ENCODE measurements at regions not wholly inside any gene's neighbourhood (a gene's known extent, or its start where the extent isn't known, plus 50 kb on each side); places are given as distances from the start of the nearest gene placed in this dataset.

DNA sequence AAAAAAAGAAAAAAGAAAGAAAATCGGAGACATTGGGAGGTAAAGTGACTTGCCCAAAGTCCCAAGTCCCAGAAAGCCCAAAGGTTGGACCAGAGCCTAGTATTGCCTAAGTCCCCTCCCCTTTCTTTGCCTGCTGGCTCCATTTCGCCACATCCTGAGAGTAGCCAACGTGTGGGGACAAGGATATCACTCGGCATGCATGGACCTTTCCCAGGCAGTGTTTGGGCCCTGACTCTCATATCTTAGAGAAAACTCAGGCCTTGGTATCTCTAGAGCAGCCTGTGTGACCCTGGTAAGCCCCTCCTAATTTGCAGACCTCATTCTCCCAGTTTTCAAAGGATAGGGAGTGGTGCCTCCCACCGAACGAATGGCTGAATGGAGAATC, 294.2 kb upstream of the ZMIZ1 start:
- no peak for DNase-seq (ENCODE audit: low read depth in 2 of 2, low spot score in 1 of 2)

DNA sequence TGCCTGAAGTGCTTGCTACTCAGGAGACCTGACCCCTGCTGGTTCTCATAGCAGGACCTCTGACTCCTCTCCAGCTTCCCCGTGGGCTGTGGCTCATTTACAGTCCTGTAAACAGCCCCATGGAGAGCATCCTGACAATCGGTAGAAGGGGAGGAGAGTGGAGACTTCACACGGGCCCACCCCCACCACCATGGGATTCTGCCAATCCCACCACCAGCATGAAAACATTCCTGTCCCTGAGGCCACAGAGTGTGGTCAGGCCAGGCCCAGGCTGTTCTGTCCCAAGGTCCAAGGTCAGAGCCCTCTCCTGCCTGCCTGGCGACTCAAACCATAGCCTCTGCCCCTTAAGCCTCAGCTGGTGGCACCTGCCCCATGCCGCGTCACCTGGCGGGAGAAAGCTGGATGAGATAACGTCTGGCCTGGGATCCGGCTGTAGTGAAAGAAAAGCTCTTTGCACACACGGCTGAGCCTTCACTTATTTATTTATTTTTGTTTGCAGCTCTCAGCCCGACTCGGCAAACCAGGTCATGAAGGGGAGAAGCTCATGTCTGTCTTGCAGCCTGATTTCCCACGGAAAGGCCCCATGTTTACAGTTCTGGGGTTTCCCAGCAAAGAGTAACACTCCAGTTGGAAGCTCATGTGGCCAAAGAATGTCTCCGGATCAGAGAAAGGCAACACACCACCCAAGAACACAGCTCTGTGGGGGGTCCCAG, 293.6 kb upstream of the ZMIZ1 start:
- DNase-seq (ENCODE audit: low read depth in 2 of 2, low spot score in 1 of 2): no peak

DNA sequence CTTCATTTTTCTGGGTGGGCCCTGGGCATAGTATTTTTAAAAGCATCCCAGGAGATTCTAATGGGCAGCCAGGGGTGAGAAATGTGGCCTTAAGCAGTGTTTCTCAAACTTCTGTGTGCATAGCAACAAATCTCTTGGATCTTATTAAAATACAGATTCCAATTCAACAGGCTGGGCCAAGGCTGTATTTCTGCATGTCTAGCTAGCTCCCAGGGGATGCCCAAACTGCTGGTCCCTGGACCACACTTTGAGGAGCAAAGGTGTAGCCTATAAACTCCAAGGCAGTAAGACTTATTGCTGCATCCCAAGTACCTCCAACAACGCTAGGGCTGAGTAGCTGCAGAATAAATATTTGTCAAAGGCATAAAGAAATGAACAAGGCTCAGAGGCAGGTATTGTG, 292.9 kb upstream of the ZMIZ1 start:
- no peak for DNase-seq (ENCODE audit: low read depth in 2 of 2, low spot score in 1 of 2)

DNA sequence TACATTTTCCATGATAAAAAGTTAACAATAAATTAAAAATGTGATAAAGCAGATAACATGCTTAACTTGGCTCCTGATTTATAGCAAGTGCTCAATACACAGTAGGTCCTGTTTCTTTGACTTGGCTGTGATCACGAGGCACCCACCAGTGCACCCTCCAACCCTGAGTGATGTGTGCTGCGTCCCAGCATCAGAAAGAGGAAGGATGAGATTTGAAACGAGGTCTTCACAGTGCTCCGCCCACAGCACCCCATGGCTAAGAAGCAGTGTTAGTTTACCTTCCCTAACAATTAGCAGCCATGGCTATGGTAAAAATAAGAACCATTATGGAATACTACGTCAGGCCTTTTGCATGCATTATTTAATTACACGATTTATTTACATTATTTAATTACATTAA, 292.0 kb upstream of the ZMIZ1 start:
- no peak for DNase-seq (ENCODE audit: low read depth in 2 of 2, low spot score in 1 of 2)

DNA sequence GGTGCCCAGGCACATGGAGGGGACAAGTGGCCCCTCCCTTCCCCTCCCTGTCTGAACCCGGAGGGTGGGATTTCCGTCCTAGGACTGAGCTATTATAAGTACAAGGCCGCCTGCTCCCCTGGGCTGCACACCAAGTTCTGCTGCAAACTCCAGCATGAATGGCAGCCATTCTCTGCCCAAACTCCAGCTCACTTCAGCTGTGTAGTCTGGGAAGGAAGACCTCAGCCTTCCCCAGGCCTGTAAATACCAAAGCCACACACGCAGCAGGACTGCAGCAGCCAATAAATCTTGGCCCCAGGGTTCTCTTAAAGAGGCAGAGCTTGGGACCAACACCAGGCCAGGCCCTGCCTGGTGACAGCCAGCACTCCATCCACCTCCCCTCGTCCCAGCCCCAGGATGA, 291.3 kb upstream of the ZMIZ1 start:
- DNase-seq (ENCODE audit: low read depth in 2 of 2, low spot score in 1 of 2): no peak

DNA sequence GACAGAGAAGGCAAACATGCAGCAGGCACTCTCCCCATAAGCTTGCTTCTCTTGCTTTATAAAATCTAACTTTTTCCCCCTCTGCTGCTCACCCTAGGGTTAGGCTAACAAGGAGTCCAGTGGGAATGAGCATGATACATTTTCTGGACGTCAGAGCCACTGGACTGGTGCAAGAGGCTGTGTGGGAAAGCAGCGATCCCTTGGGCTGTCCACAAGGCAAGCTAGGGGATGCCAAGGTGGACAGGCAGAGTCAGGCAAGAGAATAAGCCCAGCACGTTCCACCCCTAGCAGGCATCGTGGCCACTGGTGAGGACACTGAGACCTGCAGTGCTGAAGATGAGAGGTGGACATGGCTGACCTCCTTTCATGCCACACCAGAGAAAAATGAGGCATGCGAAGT, 290.9 kb upstream of the ZMIZ1 start:
- DNase-seq (ENCODE audit: low read depth in 2 of 2, low spot score in 1 of 2): no peak

DNA sequence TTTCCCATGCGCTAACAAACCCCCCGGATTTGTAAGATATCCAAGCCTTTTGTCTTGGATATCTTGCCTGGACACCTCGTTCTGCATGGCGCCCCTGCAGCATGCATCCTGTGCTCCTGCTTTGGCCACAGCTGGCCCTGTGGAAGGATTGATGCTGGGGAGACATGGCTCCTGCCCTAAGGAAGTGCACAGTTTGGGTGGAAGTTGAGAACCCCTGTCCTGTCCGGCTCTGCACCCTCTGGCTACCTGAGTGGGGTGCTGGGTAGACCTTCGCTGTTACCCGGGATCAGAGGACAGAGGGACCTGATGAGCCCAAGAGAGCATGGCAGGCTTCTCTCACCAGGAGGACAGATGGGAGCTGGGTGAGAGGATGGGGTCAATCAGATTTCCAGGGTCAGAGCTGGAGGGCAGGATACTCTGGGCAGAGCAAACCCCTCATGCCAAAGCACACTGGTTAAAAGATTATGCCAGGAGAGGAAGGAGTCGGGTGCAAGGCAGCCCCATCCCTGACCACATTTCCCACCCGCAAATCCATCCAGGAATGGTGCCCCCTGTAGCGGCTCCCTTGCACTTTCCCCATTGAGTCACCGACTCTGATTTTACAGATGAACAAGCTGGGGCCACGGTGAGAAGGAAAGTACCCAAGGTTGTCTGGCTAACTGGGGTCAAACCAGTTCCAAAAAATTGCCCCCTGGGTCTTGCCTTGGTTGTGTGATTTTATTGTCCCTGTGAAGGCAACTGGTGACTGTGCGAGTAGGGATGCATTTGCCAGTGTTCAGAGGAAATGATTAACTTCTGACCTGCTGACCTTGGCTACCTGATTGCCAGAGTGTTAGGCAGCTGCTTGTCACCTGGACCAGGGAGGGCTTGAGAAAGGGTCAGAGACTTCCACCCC, 290.1 kb upstream of the ZMIZ1 start:
- DNase-seq (ENCODE audit: low read depth in 2 of 2, low spot score in 1 of 2): no peak

DNA sequence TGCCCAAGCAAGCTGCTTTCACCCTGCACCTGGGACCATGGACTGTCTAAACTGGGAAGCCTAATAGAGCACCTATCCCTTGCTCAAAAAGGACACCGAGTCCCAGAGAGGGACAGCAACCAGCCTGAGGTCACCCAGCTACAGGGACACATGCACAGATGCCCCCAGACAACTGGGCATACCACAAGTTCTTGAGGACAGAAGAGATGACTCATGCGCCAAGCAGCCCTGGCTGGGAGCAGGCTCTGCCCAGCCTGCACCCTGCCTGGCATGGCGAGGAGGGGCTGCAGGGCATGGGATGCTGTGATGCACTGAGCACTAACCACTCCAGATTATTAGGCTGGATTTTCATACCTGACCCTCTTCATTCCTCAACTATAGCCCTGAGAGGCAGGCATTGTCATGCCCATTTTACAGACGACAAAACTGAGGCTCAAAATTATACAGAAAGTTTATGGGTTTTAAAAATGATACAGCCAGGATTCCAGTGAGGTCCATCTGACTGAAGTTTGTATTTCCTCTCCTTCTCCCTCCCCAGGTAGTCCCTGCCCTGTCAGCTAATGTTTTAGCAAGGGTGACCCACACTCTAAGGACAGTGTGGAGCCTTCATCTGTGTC, 289.3 kb upstream of the ZMIZ1 start:
- no peak for DNase-seq (ENCODE audit: low read depth in 2 of 2, low spot score in 1 of 2)

DNA sequence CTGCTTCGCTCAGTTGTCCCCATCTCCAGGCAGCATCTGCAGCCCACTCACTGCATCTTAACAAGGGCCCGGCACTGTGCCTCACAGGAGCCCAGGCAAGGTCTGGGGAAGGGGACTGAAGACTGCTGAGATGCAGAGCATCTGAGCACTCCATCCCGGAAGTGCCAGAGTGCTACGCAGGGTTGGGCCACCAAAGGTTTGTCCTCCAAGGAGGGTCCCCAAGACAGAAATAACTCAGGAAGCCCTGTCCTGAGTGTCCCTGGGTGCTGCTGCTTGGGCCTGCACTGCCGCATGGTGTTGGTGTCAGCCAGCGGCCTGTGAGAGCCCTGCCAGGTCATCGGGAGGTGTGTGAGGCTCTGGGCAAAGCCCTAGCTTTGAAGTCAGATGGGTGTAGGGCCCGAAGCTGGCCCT, 288.2 kb upstream of the ZMIZ1 start:
- DNase-seq (ENCODE audit: low read depth in 2 of 2, low spot score in 1 of 2): no peak

DNA sequence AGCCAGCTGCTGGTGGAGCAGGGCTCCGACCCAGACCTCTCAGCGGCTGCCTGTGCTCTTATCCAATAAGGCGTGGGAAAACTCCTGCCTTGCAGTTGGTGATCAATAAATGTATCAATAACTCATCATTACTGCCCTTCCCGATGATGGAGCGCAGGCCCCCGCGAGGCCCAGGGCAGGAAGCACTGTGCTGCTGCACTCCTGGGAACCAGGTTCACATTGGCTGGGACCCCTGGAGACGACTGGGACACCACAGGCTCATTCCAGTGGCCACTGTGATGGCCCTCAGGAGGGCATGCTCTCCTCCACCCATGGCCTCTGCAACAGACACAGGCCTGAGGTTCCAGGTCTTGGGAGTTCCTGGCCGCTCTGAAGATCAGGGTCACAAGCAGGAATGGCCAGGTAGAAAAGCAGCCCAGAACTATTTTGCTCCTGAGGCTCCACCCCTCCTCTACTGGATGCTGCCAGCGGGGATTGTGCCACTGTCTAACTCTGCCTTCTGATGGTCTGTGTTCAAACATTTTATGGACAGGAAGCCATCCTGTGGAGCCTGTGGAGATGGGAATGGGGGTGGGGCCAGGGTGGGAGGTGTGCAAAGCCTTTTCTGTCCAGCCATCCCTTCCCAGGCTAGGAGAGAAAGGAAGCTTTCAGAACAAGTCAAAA, 287.4 kb upstream of the ZMIZ1 start:
- DNase-seq (ENCODE audit: low read depth in 2 of 2, low spot score in 1 of 2): no peak

DNA sequence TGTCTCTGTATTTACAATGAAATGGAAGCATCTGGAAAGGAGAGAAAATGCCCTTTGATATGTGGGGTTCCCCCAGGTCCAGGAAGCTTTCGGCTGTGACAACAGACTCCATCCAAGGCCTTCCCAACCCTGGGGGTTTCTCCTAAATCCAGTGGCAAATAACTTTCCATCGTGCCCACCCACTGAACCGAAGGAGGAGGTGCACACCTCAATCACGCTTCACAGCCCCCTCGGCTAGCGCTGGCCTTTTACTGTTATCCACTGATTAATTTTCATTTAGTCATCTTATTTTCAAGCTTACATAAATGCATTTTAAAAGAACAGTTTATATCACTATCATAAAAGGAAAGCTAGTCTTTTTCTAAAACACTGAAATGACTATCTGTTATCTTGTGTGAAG, 286.8 kb upstream of the ZMIZ1 start:
- no peak for DNase-seq (ENCODE audit: low read depth in 2 of 2, low spot score in 1 of 2)

DNA sequence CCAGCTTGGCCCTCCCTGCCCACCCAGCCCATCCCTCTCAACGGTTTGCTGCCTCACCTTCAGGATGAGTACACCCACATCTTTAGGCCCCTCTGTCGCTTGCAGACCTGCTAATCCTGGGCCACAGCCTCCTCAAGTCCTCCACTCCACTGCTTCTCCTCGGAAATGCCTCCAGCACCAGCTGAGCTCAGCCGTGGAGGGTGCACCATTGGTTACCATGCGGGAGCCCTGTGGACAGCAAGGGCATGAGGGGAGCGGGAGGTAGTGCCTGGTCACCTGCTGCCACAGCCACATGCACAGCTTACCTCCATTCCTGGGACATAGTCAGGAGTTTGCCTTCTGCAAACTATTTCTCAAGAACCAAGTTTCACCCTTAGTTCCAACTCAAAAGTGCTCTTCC, 286.3 kb upstream of the ZMIZ1 start:
- DNase-seq (ENCODE audit: low read depth in 2 of 2, low spot score in 1 of 2): no peak

DNA sequence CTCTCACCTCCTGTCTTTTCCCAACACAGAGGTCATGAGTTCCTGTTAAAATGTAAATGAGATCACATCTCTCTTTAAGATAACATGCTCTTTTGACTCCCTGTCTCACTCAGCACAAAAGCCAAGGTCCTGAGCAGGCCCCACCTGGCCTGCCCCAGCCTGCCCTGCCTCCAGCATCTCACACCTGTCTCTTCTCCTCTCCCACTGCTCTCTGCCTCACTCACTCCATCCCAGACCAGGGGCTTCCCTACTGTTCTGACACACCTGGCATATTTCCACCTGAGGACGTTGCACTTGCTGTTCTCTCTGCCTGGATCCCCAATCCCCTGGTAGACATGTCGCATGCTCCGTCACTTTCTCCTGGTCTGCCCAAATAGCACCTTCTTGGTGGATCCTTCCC, 285.0 kb upstream of the ZMIZ1 start:
- DNase-seq (ENCODE audit: low read depth in 2 of 2, low spot score in 1 of 2): no peak

DNA sequence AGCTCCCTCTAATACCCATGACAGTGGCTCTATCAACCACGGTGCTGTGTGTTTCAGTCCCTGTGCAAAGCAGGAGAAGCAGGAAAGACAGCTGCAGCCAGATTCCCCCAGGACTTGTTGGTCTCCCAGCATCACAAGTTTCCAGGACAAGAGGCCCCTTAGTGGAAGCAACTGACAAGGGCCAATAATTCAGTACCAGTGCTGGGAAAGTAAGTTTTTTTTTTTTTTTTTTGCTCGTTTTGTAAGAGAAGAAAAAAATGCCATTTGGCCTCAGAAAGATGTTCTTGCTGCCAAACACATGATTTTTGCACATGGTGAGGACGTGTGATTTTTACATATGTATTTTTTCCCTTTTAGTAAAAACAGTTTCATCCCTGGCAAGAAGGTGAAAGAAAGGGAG, 284.2 kb upstream of the ZMIZ1 start:
- DNase-seq (ENCODE audit: low read depth in 2 of 2, low spot score in 1 of 2): no peak

DNA sequence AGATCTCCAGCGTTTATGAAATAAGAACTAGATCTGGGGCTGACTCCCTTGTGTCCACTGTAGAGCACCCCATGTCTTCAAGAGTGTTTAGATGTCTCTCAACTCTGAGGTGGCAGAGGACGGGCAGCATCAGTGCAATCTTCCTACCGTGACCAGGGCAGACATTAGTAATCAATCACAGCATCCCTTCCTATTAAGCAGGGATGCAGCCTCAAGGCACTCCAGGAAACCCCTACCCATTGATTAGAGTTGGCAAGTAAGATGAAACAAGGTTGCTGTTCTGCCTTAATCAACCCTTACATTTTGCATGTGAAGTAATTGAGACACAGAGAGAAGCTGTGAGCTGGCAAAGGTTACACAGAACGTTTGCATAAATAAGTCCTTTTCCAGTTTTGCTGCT, 283.7 kb upstream of the ZMIZ1 start:
- DNase-seq (ENCODE audit: low read depth in 2 of 2, low spot score in 1 of 2): no peak

DNA sequence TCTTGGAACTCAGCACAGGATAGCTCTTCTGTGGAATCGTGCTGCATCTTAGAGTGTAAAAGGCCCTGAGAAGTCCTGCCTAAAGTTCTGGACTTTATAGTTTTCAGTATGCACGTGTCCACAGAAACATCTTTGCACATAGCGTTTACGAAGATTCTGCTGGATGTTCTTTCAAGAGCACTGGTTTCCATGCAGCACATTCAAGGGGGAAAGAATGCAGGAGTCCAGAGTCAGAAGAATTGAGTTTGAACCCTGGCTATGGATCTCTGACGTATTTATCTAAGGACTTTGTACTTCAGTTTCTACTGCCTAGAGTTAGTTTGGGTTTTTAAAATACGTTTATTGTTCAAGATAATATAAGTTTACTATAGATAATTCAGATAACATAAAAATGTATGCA, 282.8 kb upstream of the ZMIZ1 start:
- no peak for DNase-seq (ENCODE audit: low read depth in 2 of 2, low spot score in 1 of 2)

DNA sequence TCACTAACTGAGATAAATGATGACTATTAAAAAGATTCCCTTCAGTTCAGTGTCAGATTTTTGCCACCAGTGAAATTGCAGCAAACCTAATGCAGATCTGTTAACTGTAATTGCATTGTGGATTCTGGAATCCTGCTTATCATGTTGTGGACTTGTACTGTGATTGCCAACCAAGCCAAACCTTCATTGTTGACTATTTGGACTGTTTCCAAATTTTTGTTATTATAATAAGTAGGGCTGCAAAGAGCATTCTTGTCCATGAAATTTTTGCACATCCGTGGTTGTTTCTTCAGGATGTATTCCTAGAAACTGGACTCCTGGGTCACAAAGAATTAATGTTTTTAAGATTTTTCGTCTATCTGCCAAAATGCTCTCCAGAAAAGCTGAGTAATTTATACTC, 281.6 kb upstream of the ZMIZ1 start:
- no peak for DNase-seq (ENCODE audit: low read depth in 2 of 2, low spot score in 1 of 2)

DNA sequence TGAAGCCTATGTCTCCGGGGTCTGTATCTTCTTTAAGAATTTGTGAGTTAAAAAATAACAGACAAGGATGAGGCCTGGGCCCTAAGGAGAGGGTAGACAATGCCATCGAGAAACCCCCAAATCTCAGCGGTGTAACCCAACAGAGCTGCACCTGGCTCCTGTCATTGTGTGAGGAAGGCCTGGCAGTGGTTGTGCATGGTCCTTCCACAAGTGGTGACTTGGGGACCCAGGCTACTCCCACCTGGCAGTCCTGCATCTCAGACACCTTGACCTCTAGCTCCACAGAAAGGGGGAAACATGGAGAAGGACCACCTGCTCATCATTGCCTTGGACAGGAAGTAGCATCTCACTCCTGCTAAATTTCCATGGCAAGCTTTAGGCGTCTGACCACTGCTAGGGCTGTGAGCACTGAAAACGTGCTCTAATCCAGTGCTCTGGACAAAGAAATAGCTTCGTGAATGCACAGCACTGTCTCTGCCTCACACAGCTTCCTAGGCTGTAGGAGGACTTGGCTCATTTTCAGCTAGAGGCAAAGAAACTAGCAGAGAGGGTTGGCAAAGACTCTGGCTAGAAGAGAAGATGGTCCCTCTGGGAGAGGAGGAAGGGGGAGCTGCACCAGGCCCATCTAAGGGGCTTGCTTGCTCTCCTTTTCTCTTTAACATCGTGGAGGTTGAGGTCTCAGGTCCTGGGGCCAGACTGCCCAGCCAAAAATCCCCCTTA, 273.9 kb upstream of the ZMIZ1 start:
- no peak for DNase-seq (ENCODE audit: low read depth in 2 of 2, low spot score in 1 of 2)

DNA sequence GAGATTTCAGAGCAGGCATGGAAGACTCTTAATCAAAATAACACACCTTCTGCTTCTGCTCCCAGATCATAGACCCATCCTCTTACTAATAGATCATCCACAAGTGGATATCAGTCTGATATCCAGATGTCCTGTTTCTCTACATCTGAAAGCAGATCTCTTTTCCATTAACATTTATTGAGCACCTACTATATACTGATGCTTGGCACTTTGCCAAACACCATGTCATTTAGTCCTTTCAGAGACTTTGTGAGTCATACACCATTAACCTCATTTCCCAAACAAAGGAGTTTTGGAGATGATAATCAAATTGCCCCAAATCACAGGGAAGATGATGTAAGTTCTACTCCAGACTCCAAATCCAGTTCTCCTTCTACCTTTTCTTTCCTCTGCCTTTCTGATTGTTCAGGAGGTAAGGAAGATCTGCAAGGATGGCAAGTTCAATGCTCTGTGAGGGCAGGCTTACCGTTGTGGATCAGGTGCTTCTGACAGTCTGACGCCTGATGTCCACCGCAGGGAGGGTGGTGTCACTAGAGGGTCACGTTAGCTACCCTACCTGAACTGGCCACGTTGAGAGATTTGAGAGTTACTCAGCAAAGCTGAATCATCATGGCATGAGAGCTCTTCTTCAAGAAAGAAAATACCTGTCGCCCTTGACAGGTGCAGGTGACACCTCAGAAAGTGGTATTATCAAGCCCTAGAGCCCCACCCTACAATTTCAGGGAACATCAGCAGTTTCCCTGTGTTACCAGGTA, 269.6 kb upstream of the ZMIZ1 start:
- DNase-seq (ENCODE audit: low read depth in 2 of 2, low spot score in 1 of 2): no peak

DNA sequence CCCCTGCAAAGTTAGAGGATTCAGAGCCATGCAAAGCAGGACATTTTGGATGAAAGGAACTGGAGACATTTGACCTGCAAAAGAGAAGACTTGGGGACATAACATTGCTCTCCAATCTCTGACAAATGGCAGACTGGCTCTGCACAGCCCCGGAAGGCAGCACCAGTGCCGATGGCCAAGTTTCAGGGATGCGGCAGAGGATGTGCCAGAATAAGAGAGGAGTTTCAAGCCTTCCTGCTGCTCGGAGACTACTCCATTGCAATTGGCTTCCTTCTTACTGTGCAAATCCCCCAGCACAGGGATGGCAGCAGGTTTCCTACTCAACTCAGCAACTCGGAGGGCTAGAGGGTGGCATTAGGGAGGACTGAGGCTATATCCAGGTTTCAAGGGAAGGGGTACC, 268.8 kb upstream of the ZMIZ1 start:
- no peak for DNase-seq (ENCODE audit: low read depth in 2 of 2, low spot score in 1 of 2)
